GM23248 (cell line): ENCODE measurements at regions not wholly inside any gene's neighbourhood (a gene's known extent, or its start where the extent isn't known, plus 50 kb on each side); places are given as distances from the start of the nearest gene placed in this dataset.

Experiments used
- DNase-seq: peaks from one replicate; pipeline ENCODE4 v3.0.0-alpha.2; 2015
- H2AFZ ChIP-seq: fragments of 200-600 bp; sonication (generic); 2 replicates; pipeline ENCODE4 v1.6.1; 2016; ENCODE audit warnings: antibody characterized with exemption
- H3F3A ChIP-seq: fragments of 200-600 bp; sonication (generic); 2 replicates; pipeline ENCODE4 v1.6.1; 2016; ENCODE audit warnings: mild to moderate bottlenecking, antibody characterized with exemption, mixed run types; ENCODE audit not compliant: insufficient read depth
- H3K27ac ChIP-seq: fragments of 200-600 bp; sonication (generic); 2 replicates; pipeline ENCODE4 v1.5.1; 2016; ENCODE audit warnings: mild to moderate bottlenecking
- H3K27me3 ChIP-seq: fragments of 200-600 bp; sonication (generic); replicated peaks from 2 replicates; pipeline ENCODE4 v1.6.1; 2016; ENCODE audit warnings: mild to moderate bottlenecking; ENCODE audit not compliant: insufficient read depth
- H3K36me3 ChIP-seq: fragments of 200-600 bp; sonication (generic); 2 replicates; pipeline ENCODE4 v1.6.1; 2016; ENCODE audit warnings: low read depth, mild to moderate bottlenecking
- H3K4me1 ChIP-seq: fragments of 200-600 bp; sonication (generic); 2 replicates; pipeline ENCODE4 v1.6.1; 2016; ENCODE audit warnings: mild to moderate bottlenecking; ENCODE audit not compliant: insufficient read depth
- H3K4me2 ChIP-seq: fragments of 200-600 bp; sonication (generic); one replicate; pipeline ENCODE4 v1.6.1; 2016; ENCODE audit warnings: mild to moderate bottlenecking; ENCODE audit not compliant: unreplicated experiment
- H3K4me3 ChIP-seq: fragments of 200-600 bp; sonication (generic); 2 replicates; pipeline ENCODE4 v1.5.1; 2016; ENCODE audit warnings: mild to moderate bottlenecking
- H3K79me2 ChIP-seq: fragments of 200-600 bp; sonication (generic); 2 replicates; pipeline ENCODE4 v1.6.1; 2016; ENCODE audit warnings: mild to moderate bottlenecking; ENCODE audit not compliant: insufficient read depth
- H3K9ac ChIP-seq: fragments of 200-600 bp; sonication (generic); 2 replicates; pipeline ENCODE4 v1.6.1; 2016; ENCODE audit warnings: mild to moderate bottlenecking
- H3K9me2 ChIP-seq: fragments of 200-600 bp; sonication (generic); 2 replicates; pipeline ENCODE4 v1.6.1; 2016; ENCODE audit warnings: mixed run types, mild to moderate bottlenecking, moderate library complexity; ENCODE audit not compliant: insufficient read depth
- H3K9me3 ChIP-seq: fragments of 200-600 bp; sonication (generic); one replicate; pipeline ENCODE4 v1.6.1; 2017; ENCODE audit warnings: low read depth
- H4K20me1 ChIP-seq: fragments of 200-600 bp; sonication (generic); 2 replicates; pipeline ENCODE4 v1.6.0; 2016; ENCODE audit not compliant: insufficient read depth
- EZH2 ChIP-seq: fragments of 200-600 bp; sonication (generic); IDR thresholded peaks from 2 replicates; pipeline ENCODE4 v1.6.1; 2018; ENCODE audit warnings: antibody characterized with exemption, mild to moderate bottlenecking; ENCODE audit not compliant: insufficient read depth, poor library complexity, severe bottlenecking
- EZH2phosphoT487 ChIP-seq: fragments of 200-600 bp; sonication (generic); IDR thresholded peaks from 2 replicates; pipeline ENCODE4 v1.6.1; 2018; ENCODE audit warnings: antibody characterized with exemption, moderate library complexity, mild to moderate bottlenecking, low read depth; ENCODE audit not compliant: insufficient read depth
- WGBS, 2 experiments: methylation state at CpG; one replicate each; pipeline ENCODE4 v1.1.6; 2015 to 2017; ENCODE audit warnings: low lambda C conversion rate in 2 of 2, low coverage in 1 of 2; ENCODE audit errors: missing lambda C conversion rate in 2 of 2; 5-methylcytosine and 5-hydroxymethylcytosine counted together
- in situ Hi-C: fragments of 300-500 bp; cut with MboI; formaldehyde crosslinking; loops from 2 replicates; pipeline ENCODE4 v1.15.0; 2020

DNA sequence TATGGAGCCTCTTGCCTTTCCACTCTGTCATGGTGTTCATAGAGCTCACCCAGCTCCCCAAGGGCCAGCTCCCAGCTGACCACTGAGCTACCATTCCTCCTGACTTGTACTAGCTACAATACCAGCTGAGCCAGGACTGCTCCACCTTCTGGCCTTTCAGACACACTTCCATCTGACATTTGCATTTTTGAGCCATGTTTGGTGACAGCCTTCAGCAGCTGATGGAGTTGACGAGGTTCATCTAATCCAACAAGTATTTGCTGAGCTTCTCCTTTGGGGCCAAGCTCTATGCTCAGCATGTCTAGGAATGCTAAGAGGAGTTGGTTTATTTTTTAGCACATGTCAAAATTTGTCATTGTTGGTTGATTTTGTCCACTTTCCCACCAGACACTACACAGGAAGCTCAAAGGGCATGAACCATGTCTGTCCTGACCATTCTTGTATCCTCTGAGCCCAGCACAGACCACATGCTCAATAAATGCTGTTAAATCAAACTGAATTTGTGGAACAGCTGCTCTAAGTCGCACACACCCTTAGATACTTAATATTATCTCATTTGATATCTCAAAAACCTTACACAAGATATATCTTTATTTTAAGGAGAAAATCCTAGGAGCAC, 142.6 kb upstream of the PPARGC1A start:
- H3K79me2 ChIP-seq: no peaks in the 10 kb centered on the region
- no peaks in the 10 kb centered on the region for H4K20me1 ChIP-seq
- H3K4me1 ChIP-seq: no peaks in the 10 kb centered on the region
- H3K9me3 ChIP-seq: no peaks in the 10 kb centered on the region
- H3F3A ChIP-seq: no peaks in the 10 kb centered on the region
- H3K4me2 ChIP-seq: no peak overlapping the region
- TF ChIP-seq EZH2 (no peak), EZH2phosphoT487 (no peak)
- H3K9ac ChIP-seq: no peak overlapping the region
- no peaks in the 10 kb centered on the region for H3K9me2 ChIP-seq
- H2AFZ ChIP-seq: no peak overlapping the region
- H3K27ac ChIP-seq: no peak overlapping the region
- in situ Hi-C loops: no loop called here
- 45 to 49% methylated on average over 2 of the region's 2 CpGs for WGBS, 2 experiments
- no peaks in the 10 kb centered on the region for H3K27me3 ChIP-seq
- DNase-seq: peak; percentile 40
- no peaks in the 10 kb centered on the region for H3K36me3 ChIP-seq
- H3K4me3 ChIP-seq: no peak overlapping the region

DNA sequence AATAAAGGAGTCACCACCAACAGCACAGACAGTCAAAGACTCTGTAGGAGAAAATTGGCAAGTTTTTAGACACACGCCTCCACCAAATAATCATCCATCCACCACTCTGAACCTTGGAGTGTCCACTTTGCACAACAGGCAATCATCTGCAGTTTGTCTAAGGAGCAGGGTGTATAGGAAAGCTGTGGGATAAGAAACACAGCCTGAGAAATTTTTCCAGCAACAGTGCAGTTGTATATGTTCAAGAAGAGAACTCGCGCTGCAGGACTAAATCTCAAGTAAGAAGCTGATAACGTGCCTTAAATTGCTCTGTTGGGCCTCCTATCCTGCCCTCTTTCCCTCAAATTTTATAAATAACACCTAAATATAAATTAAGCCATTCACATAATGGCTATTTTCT, 136.7 kb upstream of the PPARGC1A start:
- Histone ChIP-seq H4K20me1 (no peaks in the 10 kb centered on the region), H3K36me3 (no peaks in the 10 kb centered on the region), H3K79me2 (no peaks in the 10 kb centered on the region), H3K27me3 (0 out of 2 replicates have a peak, but pooled peaks cover 10% of the 10 kb centered on the region), H3K9ac (no peak overlapping the region), H3F3A (no peaks in the 10 kb centered on the region), H3K9me3 (no peaks in the 10 kb centered on the region), H3K4me2 (no peak overlapping the region), H3K27ac (no peak overlapping the region), H3K9me2 (no peaks in the 10 kb centered on the region), H3K4me3 (no peak overlapping the region), H2AFZ (no peak overlapping the region), H3K4me1 (no peaks in the 10 kb centered on the region)
- 69 to 72% methylated on average over 4 of the region's 4 CpGs for whole genome bisulfite sequencing, 2 experiments
- no peak for TF ChIP-seq EZH2
- no peak for TF ChIP-seq EZH2phosphoT487
- DNase-seq: no peak
- in situ Hi-C loops: no loop called here

DNA sequence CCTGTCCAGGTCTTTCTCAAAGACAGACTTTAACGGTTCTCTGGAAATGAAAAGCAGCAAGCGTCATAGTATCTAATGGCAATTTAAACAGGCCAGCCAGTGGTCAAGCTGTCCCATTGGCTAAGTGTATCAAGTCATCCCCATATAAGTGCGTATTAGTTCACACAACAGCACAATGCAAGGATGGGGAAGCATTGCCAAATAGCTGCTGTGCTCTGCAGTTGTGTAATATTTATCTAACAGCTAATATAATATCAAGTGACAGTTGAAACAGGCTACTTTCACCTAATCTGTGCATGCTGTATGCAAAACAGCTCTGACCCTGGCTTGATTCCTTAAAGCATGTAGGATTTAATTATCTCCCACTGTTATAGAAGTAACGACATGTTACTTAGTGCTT, 134.8 kb upstream of the PPARGC1A start:
- WGBS, 2 experiments: 74 to 81% methylated on average over 4 of the region's 4 CpGs
- Histone ChIP-seq H3K9me3 (no peaks in the 10 kb centered on the region), H3K9me2 (no peaks in the 10 kb centered on the region)

DNA sequence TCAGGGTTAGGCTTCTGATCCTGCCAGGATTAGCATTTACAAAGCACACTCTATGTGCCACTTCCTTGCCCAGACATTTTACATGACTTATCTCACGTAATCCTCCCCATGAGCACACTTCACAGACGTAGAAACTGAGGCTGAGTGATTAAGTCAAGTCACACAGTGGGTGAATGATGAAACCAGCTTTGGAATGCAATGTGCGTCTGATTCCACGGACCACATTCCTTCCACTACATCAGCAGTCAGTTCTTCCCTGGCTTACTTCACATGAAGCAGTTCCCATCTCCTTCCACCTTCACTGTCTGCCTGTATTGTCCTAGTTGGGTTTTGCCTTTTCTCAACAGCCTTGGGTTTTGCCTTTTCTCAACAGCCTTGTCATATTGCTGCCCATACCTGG, 134.3 kb upstream of the PPARGC1A start:
- Histone ChIP-seq H3K9me2 (no peaks in the 10 kb centered on the region), H3K27me3 (0 out of 2 replicates have a peak, but pooled peaks cover 22% of the 10 kb centered on the region), H3F3A (no peaks in the 10 kb centered on the region), H3K9me3 (no peaks in the 10 kb centered on the region), H3K9ac (no peak overlapping the region), H4K20me1 (no peaks in the 10 kb centered on the region), H3K27ac (no peak overlapping the region), H3K79me2 (no peaks in the 10 kb centered on the region), H2AFZ (no peak overlapping the region), H3K4me3 (no peak overlapping the region), H3K36me3 (no peaks in the 10 kb centered on the region), H3K4me1 (no peaks in the 10 kb centered on the region), H3K4me2 (no peak overlapping the region)
- 36 to 48% methylated on average over 4 of the region's 4 CpGs for WGBS, 2 experiments
- peak; percentile 26 for DNase-seq
- TF ChIP-seq EZH2: no peak
- TF ChIP-seq EZH2phosphoT487: no peak
- in situ Hi-C loops: no loop called here

More for the DNA sequence above, 134.8 kb upstream of the PPARGC1A start:
- in situ Hi-C loops: no loop called here
- no peak overlapping the region for H3K4me2 ChIP-seq
- no peak overlapping the region for H3K4me3 ChIP-seq
- H3F3A ChIP-seq: no peaks in the 10 kb centered on the region
- H3K4me1 ChIP-seq: no peaks in the 10 kb centered on the region
- no peak overlapping the region for H3K9ac ChIP-seq
- H4K20me1 ChIP-seq: no peaks in the 10 kb centered on the region
- no peaks in the 10 kb centered on the region for H3K36me3 ChIP-seq
- no peak overlapping the region for H3K27ac ChIP-seq
- TF ChIP-seq EZH2 (no peak), EZH2phosphoT487 (no peak)
- 0 out of 2 replicates have a peak, but pooled peaks cover 18% of the 10 kb centered on the region for H3K27me3 ChIP-seq
- H2AFZ ChIP-seq: no peak overlapping the region
- H3K79me2 ChIP-seq: no peaks in the 10 kb centered on the region
- DNase-seq: no peak
